SH-SY5Y (cell line): ENCODE measurements at regions not wholly inside any gene's neighbourhood (a gene's known extent, or its start where the extent isn't known, plus 50 kb on each side); places are given as distances from the start of the nearest gene placed in this dataset.

Source experiments
- GATA2 ChIP-seq: IDR thresholded peaks from 2 replicates; pipeline ENCODE4 v1.6.1; 2011; ENCODE audit warnings: mild to moderate bottlenecking, low read depth, low read length
- GATA3 ChIP-seq: IDR thresholded peaks from 2 replicates; pipeline ENCODE4 v1.6.1; 2011; ENCODE audit warnings: low read depth, mild to moderate bottlenecking, low read length, moderate library complexity

DNA sequence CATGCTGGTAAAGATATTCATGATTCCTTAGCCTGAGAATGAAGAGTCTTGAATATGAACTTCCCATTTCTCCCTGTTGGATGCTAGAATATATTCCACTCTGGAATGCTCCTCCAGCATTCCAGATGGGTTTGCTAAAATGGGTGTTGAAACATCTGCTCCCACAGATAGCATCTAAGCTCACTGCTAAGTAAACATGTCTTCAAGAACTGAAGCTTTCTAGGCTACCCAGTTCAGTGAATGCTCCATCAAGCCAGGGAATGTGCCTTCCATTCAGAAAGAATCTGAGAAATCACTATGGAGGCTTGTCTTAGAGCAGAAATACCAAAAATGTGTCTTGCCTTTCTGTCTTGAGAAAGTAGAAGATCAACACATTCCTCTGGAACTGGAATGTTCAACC, 81.1 kb downstream of the TNFSF18 start:
- TF ChIP-seq GATA2: 0 out of 2 replicates have a peak, but pooled peaks have one; percentile 13
- TF ChIP-seq GATA3: no peak
